Right renal cortex interstitium (tissue), 3 donors: ENCODE measurements at regions not wholly inside any gene's neighbourhood (a gene's known extent, or its start where the extent isn't known, plus 50 kb on each side); places are given as distances from the start of the nearest gene placed in this dataset.

Experiments
- DNase-seq, 3 donors: peaks; one replicate each; pipeline ENCODE4 v3.0.0-alpha.2; 2013; ENCODE audit warnings: low read depth in 3 of 3, low spot score in 2 of 3

GRCh38 chr3:159824333-159824732 lies 164.3 kb upstream of the IL12A start:
- no peak for DNase-seq

DNA sequence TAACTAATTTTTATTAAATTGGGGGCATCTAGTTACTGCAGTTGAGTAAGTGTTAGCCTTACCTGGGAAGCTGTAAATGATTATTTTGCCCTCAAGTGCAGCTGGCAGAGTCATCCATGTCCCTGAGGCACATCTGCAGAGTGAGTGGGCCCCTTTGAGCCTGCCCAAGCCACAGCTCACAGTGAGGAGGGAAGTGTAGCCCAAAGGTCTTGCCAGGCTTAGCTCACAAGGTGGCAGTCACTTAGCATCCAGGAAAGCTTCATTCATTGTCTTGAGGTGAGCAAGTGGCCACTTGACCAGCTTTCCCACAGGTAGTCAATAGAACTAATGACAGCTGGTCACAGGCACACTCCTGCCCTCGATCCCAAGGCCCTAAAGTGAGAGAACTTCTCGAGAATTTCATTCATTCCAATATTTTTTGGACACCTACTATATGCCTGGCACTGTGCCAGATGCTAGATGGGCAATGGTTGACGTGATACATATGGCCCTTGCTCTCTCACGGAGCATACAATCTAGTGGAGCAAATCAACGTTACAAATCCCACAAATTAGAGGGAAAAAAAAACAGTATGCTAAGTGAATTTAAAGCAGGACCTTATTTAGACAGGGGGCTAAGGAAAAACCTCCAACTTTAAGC lies 163.3 kb upstream of the IL12A start:
- DNase-seq, result no peak

DNA sequence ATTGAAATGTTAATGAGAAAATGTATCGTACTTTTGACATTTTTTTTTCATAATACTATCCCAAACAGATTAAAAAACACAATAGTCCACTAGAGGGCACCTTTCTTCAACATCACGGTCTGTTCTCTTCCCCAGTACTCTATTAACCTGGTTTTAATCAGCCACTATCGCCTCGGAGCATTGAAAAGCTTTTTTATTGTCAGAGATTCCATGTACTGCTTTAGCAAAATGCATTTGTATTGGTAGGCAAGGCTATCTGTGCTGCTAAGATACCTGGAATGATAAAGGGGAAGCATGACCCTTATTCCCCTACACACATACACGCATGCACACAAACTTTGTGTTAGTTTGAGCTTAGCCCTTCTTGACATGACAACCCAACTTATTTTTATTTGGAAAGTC lies 160.1 kb upstream of the IL12A start:
- no peak for DNase-seq

- no peak for DNase-seq
These were observed 159.6 kb upstream of the IL12A start for GRCh38 chr3:159829056-159829455.

GRCh38 chr3:159829539-159830227 lies 159.0 kb upstream of the IL12A start:
- no peak for DNase-seq

- DNase-seq, result no peak
These were observed 158.0 kb upstream of the IL12A start for GRCh38 chr3:159830523-159831154.

- DNase-seq, result no peak
These were observed 157.2 kb upstream of the IL12A start for GRCh38 chr3:159831466-159831865.

DNA sequence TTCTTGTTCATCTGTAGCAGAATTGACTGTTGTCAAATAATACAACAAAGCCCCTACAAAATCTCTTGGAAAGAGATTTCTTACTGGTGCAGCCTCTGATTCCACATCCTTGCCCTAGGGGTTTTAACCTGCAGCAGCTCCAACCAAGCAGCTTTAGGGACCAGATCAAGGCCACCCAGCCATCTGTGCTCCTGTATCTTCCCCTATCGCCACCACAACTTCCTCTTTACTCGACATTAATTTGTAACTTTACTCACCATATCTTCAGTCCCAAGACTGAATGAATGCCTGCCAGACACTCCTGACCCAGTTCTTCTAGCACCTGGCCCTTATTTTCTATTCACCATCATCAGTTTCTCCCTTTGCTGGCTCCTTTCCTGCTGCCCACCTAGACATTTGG lies 156.6 kb upstream of the IL12A start:
- DNase-seq, result no peak

GRCh38 chr3:159835126-159835525 lies 153.5 kb upstream of the IL12A start:
- DNase-seq, result no peak

DNA sequence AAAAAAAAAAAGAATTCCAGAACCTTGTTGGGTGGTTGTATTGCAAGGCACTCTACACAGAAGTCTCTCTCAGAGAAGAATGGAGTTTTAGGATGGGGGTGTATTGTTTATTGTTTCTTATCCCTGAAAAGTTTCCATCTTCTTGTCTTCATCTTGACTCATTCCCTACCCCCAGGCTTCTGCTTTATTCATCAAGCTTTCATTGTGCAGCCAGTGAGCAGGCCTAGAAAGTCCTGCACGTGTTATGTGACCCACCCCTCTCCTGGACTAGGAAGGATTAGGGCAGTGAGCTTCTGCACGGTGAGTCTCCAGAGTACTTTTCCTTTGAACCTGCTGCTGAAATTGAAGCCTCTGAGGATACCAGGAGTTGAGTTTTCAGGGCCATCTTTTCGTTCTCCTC lies 150.9 kb upstream of the IL12A start:
- no peak for DNase-seq

DNA sequence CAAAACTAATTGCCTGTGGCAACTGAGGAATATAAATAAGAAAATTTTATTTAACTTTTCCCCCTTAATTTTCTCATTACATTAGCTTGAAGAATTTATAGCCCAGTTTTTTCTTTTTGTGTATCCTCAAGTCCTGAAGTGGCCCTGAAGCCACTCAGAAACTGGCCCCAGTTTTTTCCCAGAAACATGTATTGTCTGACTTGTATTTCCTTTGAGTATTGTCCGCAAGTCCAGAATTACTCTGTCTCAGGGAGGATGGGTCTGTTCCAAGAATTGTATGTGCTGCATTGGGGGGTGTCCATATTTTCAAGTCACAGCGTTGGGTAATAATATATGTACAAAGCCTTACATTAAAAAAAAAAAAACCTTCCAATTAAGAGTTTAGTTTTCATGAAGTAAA lies 149.7 kb upstream of the IL12A start:
- DNase-seq, result no peak

DNA sequence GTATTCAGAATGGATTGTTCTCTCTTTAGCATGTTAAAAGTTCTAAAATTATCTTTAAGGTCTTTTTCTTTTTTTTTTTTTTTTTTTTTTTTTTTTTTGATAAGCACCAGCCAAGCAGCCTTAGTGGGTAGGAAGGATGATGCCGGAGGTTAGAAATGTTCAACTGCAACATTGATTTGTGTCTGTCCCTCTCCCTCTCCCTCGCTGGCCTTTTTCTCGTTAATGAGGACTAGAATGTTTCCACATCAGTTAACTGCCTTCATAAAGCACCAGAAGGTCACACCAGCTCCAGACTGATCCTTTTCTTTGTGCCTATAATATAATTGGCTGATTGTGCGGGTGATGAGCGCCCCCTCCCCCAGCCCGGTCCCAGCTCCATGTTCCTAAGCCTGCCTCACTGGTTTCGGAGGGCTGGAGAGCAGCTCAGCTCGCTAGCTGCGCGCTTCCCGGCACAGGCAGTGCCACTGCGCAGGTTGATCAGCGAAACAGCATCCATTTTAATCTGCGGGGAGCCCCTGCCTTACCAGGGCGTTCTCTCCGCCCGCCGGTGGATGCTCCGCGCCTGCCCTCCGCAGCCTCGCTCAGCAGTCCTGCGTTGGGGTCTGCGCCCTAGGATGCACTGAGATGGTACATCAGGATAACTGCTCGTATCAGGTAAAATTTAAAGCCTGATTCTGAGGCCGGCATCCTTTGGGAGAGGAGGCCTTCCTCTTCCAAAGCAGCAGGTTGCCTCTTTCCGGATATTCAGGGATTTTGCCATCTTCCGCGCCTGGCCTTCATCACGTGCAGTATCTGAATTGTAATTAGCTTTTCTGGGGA lies 148.9 kb upstream of the IL12A start, which contains the start of gene SCHIP1:
Gene SCHIP1 (plus strand): TSS at position 301 of the 819 bp plus-strand sequence.
- DNase-seq, result no peak

GRCh38 chr3:159840703-159841299 lies 147.8 kb upstream of the IL12A start:
- DNase-seq, result no peak

- DNase-seq, result no peak
These were observed 146.9 kb upstream of the IL12A start for GRCh38 chr3:159841766-159842165.

GRCh38 chr3:159843840-159844730 lies 144.6 kb upstream of the IL12A start:
- DNase-seq, result no peak

DNA sequence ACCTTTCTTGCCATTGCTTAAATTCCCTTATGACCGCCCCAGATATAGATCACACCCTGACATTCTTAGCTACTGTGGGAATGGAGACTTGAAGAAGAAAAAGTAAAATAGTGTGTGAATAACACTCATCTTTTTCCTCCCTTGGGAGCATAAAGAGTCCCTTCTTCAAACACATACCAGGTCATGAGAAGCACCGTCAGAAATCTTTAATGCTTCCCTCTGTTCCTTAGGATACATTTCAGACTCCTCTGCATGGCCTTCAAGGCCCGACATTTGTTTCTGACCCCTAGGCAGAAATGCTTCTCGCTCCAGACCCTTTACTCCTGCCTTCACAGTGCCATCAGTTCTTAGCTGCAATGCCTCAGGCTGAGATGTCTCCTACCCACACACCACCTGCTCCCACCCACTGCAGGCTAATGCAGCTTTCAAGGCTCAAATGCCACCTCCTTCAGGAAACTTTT lies 143.8 kb upstream of the IL12A start:
- no peak for DNase-seq

GRCh38 chr3:159845737-159846136 lies 142.9 kb upstream of the IL12A start:
- DNase-seq, result no peak

DNA sequence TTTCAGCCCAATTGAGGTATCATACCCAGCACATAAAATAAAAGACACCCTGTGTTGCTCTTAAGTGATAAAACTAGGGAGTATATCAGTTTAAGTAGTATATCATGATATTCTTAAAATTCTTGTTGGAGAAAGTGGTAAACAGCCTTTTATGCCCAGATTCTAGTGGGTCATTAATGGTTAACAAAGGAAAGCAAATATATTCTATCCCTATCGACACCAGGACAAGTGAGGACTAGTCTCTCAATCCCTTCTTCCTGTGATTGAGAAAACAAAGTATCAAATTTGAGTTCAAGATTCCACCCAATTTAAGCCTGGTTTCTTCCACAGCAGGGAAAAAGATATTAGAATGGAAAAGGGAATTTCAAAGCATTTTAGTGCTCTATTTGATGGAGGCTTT lies 142.4 kb upstream of the IL12A start:
- no peak for DNase-seq

DNA sequence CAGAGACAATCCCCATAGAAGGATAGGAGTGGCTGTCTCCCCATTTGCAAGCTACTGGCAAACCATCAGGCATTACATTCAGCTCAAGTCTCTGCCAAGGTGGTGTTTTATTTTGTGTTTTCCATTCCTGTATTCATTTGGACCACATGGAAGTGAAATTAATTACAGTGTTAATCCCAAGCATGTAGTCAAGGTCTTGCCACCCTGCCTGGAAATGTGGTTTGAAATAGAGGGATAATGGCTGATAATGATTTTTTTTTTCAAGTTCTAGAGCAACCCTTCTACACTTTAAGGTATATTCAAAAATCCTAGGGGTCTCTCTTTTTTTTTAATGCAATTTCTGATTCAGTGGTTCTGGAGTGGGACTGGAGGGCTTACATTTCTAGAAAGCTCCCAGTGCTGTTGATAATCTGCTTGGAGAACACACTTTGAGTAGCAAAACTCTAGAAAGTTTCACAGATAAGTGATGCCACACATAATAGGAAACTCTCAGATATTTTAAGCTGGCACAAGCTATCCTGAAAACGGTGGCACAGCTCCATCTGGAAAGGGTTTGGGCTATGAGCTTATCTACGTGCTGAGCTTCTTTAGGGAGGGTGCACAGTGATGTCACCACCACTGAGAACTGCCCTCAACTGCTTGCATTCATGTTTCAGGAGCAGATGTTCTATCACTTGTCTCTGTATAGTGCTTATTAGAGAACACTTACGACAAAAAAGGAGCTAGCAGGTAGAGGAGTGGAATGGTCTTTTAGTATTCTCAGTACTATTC lies 140.1 kb upstream of the IL12A start:
- no peak for DNase-seq
